ENCODE measurements at regions not wholly inside any gene's neighbourhood (a gene's known extent, or its start where the extent isn't known, plus 50 kb on each side); places are given as distances from the start of the nearest gene placed in this dataset.

DNA sequence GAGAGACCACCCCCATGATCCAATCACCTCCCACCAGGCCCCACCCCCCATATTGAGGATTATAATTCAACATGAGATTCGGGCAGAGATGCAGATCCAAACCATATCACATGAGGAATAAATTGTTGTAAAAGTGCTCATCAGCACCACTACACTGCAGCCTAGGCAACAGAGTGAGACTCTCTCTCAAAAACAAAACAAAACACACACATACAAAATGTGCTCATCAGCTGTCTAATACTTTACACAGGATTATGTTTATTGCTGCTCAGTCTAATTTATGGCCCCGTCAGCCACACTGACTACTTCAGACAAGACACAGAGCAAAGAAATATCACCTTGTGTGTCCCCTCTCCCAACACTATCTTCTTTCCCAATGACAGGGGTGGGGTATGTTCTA is 72.9 kb upstream of the PPM1J start:
- H3K4me3 ChIP-seq (ENCODE audit: low read depth, low read length): no peak overlapping the region

DNA sequence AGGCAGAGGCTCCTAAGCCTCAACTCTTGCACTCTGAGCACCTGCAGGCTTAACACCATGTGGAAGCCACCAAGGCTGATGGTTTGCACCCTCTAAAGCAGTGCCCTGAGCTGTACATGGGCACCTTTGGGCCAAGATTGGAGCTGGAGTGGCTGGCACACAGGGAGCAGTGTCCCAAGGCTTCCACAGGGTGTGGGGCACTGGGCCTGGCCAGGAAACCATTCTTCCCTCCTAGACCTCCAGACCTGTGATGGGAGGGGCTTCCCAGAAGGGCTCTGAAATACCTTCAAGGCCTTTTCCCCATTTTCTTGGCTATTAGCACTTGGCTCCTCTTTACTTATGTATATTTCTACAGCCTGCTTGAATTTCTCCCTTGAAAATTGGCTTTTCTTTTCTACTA is 67.9 kb upstream of the PPM1J start:
- H3K4me3 ChIP-seq (ENCODE audit: low read depth, low read length): no peak overlapping the region

DNA sequence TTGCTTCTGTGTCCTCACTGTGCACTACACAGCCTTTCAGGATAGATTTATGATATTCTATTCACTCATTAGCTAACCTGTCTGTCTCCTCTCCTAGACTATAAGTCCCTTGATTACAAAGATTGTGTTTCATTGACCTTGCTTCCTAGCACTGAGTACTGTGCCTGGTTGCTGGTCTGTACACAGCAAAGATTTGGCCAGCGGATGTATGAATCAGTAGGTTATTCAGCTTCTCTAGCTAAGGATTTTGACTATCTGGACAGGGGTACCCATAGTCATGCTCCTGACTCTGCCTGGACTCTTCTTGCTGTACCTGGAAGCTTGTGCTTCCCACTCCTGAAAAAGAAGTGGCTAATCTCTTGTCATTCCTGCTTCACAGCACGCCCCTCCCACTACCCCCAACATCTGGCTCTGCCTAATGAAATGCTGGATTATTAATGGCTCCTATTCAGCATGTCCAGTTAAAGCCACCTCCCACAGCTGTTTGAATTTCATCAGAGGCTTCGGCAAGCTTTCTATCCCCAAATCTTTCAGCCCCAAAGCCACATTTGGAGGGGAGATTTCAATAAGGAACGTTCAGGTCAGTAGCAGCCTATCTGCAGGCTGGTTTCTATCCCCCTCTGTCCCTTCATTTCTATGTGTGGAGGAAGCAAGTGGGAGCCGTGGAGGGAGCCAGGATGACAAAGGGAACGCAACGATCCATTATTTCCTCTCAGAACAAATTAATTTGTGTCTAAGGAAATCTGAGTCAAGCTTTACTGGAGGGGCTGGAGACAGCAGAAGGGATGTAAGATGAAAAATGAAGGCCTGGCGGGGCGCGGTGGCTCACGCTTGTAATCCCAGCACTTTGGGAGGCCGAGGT is 64.8 kb upstream of the PPM1J start:
- H3K4me3 ChIP-seq (ENCODE audit: low read depth, low read length): no peak overlapping the region

DNA sequence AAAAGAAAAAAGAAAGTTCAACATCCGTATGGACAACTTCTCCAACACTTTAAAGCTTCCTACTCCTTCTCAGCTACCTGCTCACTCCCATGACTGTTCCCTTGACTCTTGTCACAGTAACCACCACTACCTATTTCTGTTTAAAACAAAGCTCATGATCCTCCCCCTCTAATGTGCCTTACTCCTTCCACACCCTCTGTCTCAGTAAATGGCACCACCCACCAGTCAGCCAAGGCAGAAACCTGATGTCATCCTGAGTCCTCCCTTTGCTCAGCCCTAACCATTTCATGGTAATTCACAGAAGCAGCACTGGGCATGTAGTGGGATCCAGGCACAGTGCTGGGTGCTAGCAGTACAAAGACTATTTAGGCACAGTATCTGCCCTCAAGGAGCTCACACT is 63.0 kb upstream of the PPM1J start:
- H3K4me3 ChIP-seq (ENCODE audit: low read depth, low read length): no peak overlapping the region

DNA sequence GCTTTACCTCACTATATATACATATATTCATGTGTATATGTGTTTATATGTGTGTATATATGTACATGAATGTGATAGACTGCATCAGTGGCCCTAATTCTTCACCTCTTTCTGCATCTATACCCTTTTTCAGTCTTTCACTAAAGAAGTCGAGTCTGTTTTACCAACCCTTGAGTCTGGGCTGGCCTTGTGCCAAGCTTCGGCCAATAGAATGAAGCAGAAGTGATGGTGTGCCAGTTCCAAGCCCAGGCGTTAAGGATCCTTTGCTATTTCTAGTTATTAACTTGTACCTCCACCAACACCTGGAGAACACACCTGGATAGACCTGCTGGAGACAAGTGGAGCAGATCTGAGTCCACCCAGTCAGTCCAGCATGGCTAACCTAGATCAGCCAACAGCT is 61.6 kb upstream of the PPM1J start:
- H3K4me3 ChIP-seq (ENCODE audit: low read depth, low read length): no peak overlapping the region

DNA sequence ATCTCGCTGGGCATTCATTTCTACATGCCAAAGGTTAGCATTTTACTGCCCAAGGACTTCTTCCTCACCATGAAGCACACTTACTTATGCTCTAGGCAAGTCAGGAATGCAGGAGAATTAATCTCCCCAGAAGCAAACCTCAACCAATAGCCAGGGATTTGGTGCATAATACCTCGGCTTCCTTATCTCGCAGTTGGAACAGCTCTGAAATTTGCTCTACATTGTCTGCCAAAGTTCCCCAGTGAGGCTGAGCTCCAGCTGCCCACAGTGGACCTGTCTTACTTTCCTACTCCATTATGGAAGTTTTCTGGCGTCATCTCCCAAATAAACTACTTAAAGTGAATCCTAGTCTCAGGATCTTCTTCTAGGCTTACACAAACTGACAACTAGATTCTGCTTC is 57.6 kb upstream of the PPM1J start:
- H3K4me3 ChIP-seq (ENCODE audit: low read depth, low read length): no peak overlapping the region

DNA sequence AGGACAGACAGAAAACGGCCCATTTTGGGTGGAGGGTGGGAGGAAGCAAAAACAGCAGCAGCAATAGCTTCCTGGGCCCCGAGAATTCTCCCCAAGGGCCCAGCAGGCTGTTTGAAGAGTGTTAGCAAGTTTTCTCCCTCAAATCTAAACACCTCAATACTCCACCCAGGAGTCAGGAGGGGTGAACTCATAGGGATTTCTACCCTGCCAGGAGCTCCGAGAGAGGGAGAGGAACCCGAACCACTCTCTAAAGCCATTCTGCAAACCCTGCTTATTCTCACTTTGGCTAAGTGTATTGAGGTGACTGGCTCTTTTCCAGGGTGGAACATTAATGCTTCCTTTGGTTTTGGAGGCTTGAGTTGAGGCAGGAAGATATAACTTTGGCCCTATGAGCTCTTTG is 55.6 kb upstream of the PPM1J start:
- H3K4me3 ChIP-seq (ENCODE audit: low read depth, low read length): no peak overlapping the region

DNA sequence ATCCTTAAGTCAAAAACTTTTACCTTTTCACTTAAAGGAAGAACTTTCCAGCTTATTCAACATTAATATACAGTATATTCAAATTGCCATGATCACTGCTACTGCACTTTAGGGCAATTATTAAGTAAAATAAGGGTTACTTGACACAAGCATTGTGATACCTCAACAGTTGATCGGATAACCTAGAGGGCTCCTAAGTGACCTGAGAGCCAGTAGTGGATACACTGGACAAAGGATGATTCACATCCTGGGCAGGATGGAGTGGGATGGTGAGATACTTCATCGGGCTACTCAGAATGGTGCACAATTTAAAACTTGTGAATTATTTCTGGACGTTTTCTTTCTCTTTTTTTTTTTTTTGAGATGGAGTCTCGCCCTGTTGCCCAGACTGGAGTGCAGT is 54.5 kb upstream of the PPM1J start:
- no peak overlapping the region for H3K4me3 ChIP-seq (ENCODE audit: low read depth, low read length)

DNA sequence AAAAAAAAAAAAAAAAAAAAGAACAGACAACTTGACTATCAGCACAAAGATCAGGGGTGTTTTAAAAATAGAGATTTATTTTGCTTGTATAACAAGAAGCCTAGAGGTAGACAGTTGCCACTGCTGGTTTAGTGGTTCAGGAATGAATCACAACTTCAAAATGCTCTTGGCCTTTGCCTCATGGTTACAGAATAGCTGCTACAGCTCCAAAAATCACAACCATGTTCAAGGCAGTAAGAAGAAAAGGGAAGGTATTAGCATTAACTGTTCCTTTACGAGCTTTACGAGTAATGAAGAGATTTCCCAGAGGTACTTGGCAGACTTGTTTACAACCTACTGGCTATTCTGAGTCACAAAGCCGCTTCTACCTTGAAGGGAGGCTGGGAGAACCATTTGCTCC is 52.5 kb upstream of the PPM1J start:
- H3K4me3 ChIP-seq (ENCODE audit: low read depth, low read length): no peak overlapping the region

Data from iPS-11a (cell line).